GDM1 (cell line): ENCODE measurements at regions not wholly inside any gene's neighbourhood (a gene's known extent, or its start where the extent isn't known, plus 50 kb on each side); places are given as distances from the start of the nearest gene placed in this dataset.
"Not testable (repeated sequence)": the region's sequence is repeated elsewhere in the genome, so short reads cannot be mapped to it uniquely, and the experiment has no call there.

Source experiments
- DNase-seq: peaks from one replicate; lab custom pipeline; 2025; lab: John Stamatoyannopoulos, UW

DNA sequence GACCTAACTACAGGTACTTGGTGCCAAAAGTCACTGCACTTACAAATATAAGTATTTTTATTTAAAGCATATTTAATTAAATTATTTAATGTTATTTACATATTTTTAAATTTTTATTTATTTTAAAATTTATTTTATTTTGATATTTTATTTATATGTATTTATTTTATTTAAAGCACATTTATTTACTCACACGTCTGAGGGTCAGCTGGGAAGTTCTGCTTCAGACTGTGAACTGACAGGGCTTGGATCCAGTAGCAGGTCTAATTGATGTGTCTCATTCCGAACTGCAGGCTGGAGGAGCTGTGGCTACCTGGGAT, 392.5 kb downstream of the GBA3 start:
- DNase-seq: no peak

DNA sequence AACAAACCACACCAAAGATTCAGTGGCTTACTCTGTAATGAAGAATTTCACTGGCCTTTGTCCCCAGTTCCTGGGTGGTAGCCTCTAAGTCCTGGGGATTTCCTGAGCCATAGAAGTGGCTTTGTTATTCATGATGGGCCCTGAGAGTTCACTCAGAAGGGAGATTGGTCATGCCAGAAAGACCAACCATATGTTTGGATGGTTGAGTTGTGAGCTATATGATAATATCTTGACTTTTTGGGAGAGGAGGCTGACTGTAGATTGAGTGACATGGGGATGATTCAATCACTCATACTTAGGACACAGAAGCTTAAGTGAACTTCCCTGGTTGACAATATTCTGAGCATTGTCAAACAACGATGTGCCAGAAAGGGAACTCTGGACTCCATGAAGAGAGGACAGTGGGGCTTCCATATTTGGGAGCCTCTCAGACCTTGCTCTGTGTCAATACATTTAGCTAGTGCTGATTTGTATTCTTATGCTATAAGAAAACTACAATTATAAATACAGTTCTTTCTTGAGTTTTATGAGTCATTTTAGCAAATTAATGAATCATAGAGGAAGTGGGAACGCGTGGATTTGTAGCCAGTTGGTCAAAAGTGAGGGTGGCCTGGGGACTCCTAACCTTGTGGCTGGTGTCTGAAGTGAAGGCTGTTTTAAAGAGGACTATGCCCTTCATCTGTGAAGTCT, 392.0 kb downstream of the GBA3 start:
- no peak for DNase-seq

DNA sequence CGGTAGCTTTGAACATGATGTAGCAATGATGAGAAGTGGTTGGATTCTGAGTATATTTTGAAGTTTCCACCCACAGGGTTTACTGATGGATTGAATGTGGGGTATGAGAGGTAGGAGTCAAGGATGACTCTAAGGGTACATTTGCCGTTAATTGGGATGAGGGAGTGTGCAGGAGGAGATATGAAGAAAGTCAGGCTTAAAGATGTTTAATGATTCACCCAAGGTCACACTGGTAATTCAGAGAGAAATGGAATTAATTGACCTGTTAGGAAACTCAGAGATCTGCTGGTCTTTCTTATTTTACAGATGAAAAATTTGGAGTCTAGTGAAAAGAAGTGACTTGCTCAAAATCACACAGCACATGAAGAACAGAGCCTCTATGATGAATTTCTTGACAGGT, 390.7 kb downstream of the GBA3 start:
- DNase-seq: no peak

DNA sequence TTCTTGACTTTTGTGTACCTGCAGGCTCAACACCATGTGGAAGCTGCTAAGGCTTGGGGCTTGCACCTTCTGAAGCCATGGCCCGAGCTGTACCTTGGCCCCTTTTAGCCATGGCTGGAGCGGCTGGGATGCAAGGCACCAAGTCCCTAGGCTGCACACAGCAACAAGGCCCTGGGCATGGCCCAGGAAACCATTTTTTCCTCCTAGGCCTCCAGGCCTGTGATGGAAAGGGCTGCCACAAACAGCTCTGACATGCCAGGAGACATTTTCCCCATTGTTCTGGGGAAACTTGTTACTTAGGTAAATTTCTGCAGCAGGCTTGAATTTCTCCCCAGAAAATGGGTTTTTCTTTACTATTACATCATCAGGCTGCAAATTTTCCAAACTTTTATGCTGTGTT, 387.4 kb downstream of the GBA3 start:
- DNase-seq: not testable (repeated sequence)

DNA sequence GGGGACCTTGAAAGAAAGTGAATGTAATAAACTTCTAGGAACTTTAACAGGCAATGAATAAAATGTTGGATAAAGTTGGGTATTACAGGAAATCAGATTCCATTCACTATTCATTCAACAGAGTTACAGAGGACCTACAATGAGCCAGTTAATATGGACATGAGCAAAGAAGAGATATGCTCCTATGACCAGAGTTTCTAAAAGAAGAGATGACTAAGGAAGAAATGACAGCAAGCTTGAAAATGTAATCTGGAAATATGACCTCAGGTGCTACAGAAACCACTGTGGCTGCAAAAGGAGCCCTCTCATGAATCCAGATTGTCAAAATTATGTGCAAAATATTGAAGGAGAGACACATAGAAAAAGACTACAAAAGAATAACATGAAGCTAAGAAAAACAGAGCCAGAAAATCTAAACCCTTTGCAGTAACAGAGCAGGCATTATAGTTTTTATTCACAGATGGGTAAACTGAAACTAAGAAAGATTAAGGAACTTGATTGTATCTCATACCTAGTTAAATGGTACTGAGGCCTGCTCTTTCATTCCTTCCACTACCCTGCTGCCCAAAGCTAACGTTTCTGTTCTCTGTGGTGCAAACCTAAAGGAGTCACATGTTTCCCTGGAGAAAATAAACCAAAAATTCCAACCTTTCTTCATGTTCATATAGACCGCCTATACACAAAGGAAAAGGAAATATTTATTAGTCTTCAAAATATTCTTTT, 378.3 kb downstream of the GBA3 start:
- no peak for DNase-seq

DNA sequence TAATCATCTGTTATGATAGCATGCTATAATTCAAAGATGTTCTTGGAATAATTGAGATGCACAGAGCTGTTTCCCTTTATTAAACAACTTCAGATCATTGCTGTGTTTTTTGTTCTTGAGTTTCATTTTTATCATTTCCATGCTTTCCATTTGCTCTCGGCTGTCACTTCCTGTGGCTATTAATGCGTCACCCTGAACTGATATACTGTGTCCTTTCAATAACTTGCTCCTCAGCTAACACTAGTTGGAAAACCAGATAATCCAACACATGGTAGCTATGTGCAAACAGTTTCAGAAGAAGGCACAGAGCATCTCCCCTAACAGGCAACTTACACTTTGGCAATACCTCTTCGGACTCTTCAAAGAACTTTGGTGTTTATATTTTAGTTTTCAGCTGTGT, 376.0 kb downstream of the GBA3 start:
- no peak for DNase-seq

DNA sequence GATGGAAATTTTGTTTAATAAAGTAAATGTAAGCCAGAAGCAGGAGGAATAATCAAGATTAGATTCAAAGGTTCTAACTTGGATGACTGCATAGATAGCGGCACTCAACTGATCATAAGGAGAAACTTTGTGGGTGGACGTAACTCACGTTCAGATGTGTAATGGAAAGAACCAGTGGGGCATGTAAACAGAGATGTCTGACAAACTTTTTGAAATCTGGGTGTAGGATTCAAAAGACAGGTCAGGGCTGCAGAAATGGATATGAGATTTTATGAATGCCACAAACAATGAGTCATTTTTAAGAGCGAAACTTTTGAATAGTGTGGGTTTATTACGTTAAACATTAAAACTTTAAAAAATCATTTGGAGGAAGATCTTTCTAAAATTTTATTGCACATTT, 375.6 kb downstream of the GBA3 start:
- DNase-seq: no peak

DNA sequence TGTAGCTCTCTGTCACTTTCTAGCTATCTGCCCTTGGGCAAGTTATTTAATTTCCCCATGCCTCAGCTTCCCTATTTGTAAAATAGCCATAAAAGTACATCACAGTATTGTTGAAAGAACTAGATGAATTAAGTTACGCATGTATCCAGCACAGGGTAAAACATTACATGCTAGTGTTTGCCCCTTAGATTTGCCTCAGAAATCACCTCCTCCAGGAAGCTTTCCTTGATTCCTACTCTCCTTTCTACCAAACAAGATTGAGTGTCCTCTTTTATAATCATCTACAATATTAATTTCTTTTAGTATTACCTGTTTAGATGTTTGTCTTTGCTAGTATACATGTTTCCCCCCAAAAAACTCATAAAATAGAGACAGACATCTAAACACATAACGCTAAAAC, 369.5 kb downstream of the GBA3 start:
- DNase-seq: no peak

DNA sequence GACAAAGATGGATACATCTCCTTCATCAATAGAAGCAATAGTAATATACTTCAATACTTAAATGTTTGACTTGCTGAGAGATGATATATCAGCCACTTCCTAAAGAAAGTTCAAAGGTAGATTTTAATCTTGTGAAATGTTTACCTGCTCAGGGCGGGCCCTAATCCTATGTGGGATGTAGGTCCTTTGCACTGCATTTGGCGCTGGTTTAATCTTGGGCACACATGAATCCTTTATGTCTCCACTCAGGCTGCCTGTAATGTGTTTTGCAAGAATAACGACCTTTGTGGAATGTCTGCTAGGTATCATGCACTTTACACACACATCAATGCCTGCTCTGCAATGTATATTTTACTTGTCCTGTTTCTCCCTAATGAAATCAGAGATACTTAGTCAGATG, 368.7 kb downstream of the GBA3 start:
- DNase-seq: no peak

DNA sequence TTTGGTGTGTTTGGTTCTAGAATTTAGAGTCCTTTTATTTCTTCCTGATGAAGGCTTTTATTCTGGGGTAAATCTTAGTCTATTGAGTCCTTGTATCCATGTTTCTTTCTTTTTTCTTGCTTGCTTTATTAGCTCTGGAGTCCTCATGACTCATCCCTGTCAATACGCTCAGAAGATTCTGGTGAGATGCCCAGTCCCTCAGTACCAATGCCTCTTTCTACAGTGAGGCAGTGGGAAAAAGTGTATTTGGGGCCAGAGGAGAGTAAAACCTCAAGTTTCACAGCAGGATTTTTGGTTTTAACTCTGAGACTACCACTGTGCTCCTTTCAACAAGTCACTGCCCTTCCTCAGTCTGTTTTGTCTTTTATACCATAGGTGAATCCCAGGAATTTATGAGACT, 368.0 kb downstream of the GBA3 start:
- DNase-seq: no peak

DNA sequence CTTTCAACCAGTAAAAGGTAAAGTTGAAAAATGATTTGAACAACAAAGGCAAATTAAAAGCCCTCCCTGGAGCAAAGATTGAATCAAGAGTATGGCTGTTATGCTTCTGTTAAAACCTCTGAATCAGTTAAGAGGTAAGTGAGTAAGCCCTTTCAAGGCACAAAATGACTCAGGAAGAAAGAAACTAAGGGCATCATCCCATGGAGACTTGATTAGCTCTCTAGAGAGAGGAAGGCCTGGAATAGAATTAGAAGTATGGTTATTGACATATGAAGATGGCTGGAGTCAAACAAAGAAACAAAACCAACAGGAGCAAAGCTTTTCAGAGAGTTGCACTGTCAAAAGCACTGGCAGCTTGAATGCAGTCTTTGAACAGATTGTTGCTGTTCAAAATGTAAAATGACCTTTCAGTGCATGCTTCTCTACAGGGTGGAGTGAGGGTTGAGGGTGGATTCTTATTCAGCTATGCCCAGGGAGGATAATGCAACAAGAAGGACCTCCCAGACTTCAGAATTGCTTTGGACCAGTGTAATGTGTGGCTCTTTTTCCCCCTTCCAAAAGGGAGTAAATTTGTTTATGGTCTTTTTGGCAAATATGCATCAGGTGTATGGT, 365.5 kb downstream of the GBA3 start:
- no peak for DNase-seq

DNA sequence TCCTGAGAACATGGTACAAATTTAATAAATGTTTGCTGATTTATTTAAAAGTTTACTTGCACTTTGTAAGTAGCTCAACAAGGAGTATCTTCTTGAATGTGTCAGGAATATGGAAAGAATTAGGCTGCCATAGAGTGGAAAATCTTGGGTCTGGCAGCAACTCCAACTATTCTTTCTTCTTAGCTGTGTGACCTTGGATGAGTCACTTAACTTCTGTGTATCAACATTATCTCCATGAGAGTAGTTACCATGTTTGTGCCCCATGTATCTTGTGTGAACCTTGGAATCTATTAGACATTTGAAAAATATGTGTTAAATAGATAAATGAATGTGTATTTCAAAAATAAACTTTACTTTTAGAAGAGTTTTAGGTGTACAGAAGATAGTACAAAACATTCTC, 348.8 kb downstream of the GBA3 start:
- DNase-seq: no peak

DNA sequence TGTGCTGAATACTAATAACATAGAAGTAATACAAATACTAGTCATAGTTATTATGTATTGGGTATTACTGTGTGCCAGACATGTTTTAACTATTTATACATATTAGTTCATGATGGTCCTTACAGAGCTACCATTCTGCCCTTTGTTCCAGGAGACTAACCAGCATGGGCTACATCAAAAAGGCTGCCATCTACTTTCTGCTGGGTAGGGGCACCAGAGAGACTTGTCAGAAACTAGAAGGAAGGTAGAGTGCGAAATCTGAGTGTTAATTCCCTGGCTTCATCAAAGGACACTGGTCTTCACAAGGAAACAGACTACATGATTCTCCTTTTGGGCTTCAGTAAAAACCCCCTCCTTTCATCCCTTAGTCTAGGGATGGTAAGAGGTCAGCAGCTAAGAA, 347.8 kb downstream of the GBA3 start:
- DNase-seq: no peak

DNA sequence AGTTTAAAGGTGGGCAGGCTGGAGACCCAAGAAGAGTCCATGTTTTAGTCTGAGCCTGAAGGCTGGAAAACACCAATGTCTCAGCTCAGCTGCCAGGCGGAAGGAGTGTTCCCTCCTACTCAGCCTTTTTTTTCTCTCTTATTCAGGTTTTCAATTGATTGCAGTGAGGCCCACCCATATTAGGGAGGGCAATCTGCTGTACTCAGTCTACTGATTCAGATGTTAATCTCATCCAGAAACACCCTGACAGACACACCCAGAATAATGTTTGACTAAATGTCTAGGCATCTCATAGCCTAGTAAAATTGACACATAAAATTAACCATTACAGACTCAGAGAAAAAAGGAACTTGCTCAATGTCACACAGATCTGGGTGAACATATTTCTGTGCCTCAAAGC, 347.1 kb downstream of the GBA3 start:
- no peak for DNase-seq

DNA sequence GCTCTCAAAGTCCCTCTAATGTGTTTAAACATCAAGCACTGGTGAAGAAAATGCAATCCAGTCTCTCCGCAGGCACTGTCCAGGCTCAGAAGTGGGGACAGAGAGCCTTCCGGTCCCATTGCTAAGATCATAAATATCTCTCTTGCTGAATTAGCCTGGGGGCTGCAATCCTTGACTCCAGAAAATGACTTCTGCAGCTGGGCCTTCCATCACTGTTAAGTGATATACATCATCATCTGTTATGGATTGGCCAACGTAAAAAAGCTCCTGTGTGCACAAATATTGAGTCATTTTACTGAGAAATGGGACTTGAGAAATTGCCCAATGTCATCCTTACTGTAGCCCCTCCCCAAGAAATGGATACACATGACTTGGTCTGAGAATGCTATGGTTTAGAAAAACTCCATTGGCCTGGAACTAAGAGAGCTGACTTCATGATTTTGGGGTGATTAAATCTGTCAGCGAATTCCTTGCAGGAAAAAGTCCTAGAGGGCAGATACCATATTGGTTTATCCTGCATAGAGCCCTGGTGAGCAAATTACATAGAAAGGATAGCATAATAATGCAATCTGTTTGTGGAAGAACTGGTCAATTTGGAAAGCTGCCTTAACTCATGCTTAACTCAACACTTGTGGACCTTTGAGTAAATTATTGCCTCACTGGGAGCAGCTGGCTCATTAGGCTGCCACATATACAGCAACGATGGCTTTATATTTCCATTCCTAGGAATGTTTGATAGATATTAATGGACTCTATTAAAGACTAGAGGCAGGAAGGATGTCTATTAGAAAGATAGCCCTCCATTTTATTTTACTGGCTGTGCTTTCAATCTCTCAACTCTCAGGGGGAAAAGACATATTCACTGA, 346.1 kb downstream of the GBA3 start:
- DNase-seq: no peak

DNA sequence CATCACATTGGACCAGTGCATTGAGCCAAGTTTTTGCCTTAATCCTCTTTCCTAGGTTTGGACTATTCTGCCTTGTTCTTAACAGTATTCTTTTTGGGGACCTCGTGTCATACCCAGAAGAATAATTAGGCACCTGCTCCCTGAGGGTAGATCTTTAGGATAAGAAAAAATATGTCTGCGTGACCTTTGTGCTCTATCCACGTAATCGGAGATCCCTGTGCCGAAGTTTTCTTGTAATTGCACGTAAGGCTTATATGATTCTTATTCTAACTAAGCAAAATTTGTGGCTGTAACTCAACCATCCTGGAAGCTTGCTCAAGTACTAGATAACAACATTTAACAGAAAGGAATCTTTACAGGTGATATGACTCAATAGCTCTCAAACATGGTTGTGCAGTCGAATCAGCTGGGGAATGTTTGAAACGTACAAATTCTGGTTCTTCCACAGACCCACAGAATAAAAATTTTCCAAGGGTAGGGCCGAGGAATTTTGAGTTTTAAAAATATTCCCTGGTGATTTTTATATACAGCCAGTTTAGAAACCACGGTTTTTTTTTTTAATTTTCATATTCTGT, 344.3 kb downstream of the GBA3 start:
- no peak for DNase-seq

DNA sequence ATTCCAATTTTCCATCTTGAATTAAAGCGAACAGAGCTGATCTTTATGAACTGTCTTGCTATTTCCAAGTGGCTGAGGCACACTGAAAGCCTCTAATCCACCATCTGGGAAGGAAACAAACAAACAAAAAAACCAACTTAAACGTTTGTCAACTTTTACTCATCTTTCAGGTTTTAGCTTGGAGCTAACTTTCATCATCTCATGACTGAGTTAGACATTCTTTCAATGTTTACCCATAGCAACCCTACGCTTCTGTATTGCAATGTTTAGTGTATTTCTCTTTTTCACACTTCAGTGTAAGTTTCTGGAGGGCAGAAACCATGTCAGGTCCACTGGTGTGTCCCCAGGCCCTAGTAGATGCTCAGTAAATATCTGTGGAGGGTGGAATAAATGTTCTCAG, 343.8 kb downstream of the GBA3 start:
- DNase-seq: no peak

DNA sequence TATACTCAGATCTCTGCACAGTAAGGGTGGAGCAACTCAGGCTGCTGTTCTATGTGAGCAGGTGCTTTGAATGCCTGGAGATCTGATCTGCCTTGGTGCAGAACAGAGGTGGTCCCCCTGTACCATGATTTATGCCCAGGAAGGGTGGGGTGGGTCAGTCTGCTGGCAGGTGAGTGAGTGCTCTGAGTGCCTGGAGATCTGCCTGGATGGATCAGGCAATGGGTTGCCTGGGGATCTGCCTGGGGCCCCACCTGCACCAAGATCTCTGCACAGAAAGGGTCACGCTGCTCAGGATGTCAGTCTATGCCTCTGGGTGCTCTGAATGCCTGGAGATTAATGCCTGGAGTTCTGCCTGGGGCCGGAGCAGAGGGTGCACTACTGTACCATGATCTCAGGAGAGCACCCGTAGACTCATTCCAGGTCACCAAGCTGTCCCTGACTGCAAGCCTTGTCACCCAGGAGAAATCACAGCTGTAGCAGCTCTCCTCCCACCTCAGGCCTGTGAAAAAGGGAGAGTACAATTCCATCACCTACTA, 342.9 kb downstream of the GBA3 start:
- DNase-seq: no peak

DNA sequence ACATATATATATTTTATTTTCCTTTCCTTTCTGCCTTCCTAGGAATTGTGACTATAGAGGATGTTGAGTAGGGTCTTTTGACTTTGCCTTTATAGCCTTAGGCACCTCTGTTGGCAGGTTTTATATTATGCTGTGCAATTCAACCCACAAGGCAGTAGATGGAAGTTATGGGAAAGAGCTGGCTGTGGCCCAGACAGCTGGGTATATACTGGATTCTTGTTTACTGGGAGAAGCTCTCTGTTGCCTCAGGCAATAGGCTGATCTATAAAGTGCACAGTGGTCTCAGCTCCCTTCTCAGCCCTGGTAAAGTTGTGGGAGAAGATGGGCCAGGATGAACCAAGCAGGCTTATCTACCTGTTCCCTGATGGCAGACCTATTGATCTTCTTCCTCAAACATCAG, 342.0 kb downstream of the GBA3 start:
- no peak for DNase-seq

DNA sequence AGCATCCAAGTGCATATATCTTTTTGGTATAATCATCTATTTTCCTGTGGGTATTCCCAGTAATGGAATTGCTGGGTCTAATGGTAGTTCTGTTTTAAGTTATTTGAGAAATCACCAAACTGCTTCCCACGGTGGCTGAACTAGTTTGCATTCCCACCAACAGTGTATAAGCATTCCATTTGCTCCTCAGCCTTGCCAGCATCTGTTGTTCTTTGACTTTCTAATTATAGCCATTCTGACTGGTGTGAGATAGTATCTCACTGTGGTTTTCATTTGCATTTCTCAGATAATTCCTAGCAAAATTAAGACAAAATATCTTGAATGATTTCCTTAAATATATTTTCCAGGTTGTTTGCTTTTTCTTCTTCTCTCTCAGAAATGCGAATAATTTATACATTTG, 341.1 kb downstream of the GBA3 start:
- no peak for DNase-seq

DNA sequence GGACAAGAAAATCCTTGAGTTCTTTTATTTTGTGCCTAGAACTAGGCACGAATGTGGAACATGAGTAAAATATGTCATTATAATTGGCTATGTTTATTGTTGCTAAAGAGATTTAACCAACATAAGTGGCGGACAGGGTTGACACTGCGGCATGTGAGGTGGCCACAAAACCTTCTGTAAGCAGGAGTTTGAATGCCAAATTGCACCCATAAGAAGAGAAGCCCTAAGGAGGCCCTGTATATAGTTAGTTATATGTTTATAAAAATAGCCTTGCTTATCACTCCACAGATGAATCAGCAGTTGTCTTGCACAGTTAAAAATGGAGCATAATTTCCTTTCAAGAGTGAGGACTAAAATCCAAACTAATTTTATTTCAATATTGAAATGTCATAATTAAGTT, 336.1 kb downstream of the GBA3 start:
- DNase-seq: no peak

DNA sequence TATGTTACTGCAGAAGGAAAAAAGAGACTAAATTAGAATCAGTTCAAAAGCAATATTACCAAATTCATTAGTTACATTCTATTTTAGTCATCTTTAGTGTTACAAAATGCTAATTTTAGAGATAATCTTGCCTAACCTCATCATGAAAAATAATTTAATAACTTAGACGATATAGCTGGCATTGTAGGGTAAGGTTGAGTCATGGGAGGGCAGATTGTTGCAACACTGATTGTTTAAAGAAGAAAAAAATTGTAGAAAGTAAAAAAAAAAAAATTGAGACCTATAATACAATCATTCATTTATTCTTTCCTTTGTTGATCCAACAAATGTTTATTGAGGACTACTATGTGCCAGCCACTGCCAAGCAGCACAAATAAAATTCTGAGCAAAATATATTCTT, 330.9 kb downstream of the GBA3 start:
- no peak for DNase-seq
